Mesodermal cell (in vitro differentiated cells): ENCODE measurements at regions not wholly inside any gene's neighbourhood (a gene's known extent, or its start where the extent isn't known, plus 50 kb on each side); places are given as distances from the start of the nearest gene placed in this dataset.

Source experiments
- H3K27ac ChIP-seq: 2 replicates; pipeline ENCODE4 v1.7.0; 2013; ENCODE audit warnings: mild to moderate bottlenecking, low read depth, low read length, moderate library complexity; ENCODE audit not compliant: severe bottlenecking
- H3K36me3 ChIP-seq: 2 replicates; pipeline ENCODE4 v1.7.1; 2013; ENCODE audit warnings: mild to moderate bottlenecking, low read length, moderate library complexity; ENCODE audit not compliant: control insufficient read depth, insufficient read depth
- H3K4me1 ChIP-seq: one replicate; pipeline ENCODE4 v1.7.1; 2013; ENCODE audit warnings: mild to moderate bottlenecking, low read length; ENCODE audit not compliant: insufficient read depth, control insufficient read depth, poor library complexity, severe bottlenecking
- H3K4me3 ChIP-seq: 2 replicates; pipeline ENCODE4 v1.7.0; 2013; ENCODE audit warnings: low read length, control low read depth, mild to moderate bottlenecking; ENCODE audit not compliant: insufficient read depth, poor library complexity, severe bottlenecking; ENCODE audit errors: extremely low read depth
- H3K9me3 ChIP-seq: 2 replicates; pipeline ENCODE4 v1.7.1; 2013; ENCODE audit warnings: mild to moderate bottlenecking, low read length, moderate library complexity; ENCODE audit not compliant: control insufficient read depth
- WGBS, 2 experiments: methylation state at CpG; one replicate each; pipeline ENCODE4 v1.1.5; 2013; ENCODE audit warnings: missing lambda C conversion rate in 2 of 2; ENCODE audit not compliant: insufficient coverage in 2 of 2; 5-methylcytosine and 5-hydroxymethylcytosine counted together

DNA sequence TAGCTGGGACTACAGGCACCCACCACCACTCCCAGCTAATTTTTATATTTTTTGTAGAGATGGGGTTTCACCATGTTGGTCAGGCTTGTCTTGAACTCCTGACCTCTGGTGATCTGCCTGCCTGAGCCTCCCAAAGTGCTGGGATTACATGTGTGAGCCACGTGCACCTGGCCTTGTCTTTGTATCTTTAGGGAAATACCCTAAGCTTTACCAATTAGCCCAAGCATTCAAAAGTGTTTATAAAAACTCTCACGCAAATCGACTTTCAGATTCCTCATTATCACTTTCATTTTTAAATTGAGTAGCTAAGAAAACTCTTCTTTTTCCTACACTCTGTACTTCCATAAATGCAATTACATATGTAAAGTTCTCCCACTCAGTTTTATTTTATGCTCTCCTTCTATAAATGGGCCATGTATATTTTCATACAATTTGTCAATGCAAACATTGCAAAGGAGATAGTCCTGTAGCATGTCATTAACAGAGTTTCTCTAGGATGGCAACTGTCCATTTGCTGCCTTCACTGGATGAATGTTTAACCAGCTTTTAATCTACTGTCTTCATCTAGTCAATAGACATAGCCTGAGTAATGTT is 326.2 kb upstream of the LRATD1 start:
- WGBS, 2 experiments: 86 to 94% methylated on average over 2 to 3 of the region's 3 CpGs
- Histone ChIP-seq H3K4me1 (no peaks in the 10 kb centered on the region), H3K4me3 (no peak overlapping the region), H3K27ac (no peak overlapping the region), H3K36me3 (no peaks in the 10 kb centered on the region), H3K9me3 (no peaks in the 10 kb centered on the region)

DNA sequence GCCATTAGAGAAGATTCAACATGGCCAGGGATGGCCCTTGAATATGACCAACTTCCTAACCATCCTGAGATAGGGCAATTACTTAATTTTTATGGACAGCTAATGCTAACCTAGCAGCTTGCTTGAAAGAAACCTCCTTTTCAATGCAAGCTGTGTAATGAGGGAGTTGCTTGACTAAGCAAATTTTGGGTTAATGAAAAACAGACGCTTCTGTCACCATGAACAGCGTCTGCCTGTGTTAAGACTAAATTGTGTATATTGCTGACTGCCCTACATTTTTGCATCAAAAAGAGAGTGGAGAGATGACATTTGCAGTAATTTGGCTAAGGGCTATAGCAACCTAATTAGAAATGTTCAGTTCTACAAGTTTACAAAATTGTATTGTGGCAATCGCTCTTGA is 319.2 kb upstream of the LRATD1 start:
- H3K27ac ChIP-seq: no peak overlapping the region
- no peaks in the 10 kb centered on the region for H3K36me3 ChIP-seq
- no peak overlapping the region for H3K4me3 ChIP-seq
- WGBS, 2 experiments: 85 to 91% methylated on average over 2 of the region's 3 CpGs
- H3K4me1 ChIP-seq: no peaks in the 10 kb centered on the region
- no peaks in the 10 kb centered on the region for H3K9me3 ChIP-seq

DNA sequence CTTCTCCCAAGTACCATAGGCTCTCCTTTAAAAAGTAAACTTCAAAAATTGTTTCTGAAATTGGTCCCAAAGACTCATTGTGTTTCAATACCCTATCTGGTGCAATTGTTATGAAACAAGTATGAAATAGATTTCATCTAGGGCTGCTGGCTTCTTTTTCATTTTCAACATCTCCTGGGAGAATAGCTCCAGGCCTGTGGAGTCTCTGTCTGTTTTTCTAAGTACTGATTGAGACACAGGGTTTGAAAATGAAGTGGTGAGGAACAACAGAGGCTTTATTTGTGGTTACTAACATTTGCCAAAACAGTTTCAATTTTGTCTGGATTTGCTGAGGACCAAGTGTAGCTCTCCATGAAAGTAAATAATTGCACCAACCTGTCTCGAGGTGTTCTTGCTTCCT is 315.9 kb upstream of the LRATD1 start:
- Histone ChIP-seq H3K36me3 (no peaks in the 10 kb centered on the region), H3K4me3 (no peak overlapping the region), H3K27ac (no peak overlapping the region), H3K4me1 (no peaks in the 10 kb centered on the region), H3K9me3 (no peaks in the 10 kb centered on the region)
- 75 to 87% methylated on average over 1 of the region's 1 CpG for WGBS, 2 experiments

GRCh38 chr2:14321357-14321756 is 311.2 kb upstream of the LRATD1 start:
- no peaks in the 10 kb centered on the region for H3K36me3 ChIP-seq
- H3K4me3 ChIP-seq: no peak overlapping the region
- no peaks in the 10 kb centered on the region for H3K9me3 ChIP-seq
- H3K27ac ChIP-seq: no peak overlapping the region
- no peaks in the 10 kb centered on the region for H3K4me1 ChIP-seq
- 50% methylated on average over 2 of the region's 4 CpGs; no CpG with 5 or more reads in 1 of the 2 experiments for WGBS, 2 experiments

DNA sequence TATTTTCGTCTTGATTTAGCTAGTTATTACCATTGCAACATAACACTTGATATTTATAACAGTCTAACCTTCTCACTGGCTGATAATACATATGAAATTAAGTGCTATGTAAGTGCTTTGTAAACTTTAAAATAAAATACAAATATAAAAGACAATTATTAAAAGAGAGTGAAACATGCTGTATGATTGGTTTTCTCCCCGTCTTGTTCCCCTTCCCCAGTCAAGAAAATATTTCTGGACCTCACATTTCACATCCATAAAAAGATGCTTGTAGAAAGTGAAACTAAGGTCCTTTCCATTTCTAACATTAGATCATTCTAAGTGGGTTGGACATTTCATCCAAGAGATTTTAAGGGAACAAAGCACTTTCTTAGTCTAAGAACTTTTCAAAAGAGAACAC is 310.2 kb upstream of the LRATD1 start:
- WGBS, 2 experiments: no CpG with 5 or more reads among the region's 2 CpGs
- no peak overlapping the region for H3K4me3 ChIP-seq
- no peak overlapping the region for H3K27ac ChIP-seq
- no peaks in the 10 kb centered on the region for H3K9me3 ChIP-seq
- H3K4me1 ChIP-seq: no peaks in the 10 kb centered on the region
- no peaks in the 10 kb centered on the region for H3K36me3 ChIP-seq

DNA sequence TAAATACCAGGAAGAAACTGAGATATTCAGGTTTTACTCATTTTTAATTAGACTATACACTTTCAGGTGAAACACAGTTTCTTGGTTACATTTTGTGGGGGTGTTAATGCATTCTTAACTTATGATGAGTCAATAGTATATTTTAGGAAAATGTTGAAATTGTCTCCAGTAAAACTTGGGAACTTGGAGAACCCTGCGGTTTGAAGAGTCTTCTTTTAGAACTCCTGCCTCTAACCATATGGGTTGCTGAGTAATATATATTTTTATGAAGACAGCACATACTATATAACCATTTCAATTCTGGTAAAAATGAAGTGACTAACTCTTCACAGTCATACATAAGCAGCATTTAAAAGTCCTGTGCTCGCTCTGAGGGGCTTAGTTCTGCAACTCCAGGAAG is 308.2 kb upstream of the LRATD1 start:
- WGBS, 2 experiments: 88 to 100% methylated on average over 1 of the region's 2 CpGs
- Histone ChIP-seq H3K9me3 (no peaks in the 10 kb centered on the region), H3K4me1 (no peaks in the 10 kb centered on the region), H3K4me3 (no peak overlapping the region), H3K36me3 (no peaks in the 10 kb centered on the region), H3K27ac (no peak overlapping the region)

DNA sequence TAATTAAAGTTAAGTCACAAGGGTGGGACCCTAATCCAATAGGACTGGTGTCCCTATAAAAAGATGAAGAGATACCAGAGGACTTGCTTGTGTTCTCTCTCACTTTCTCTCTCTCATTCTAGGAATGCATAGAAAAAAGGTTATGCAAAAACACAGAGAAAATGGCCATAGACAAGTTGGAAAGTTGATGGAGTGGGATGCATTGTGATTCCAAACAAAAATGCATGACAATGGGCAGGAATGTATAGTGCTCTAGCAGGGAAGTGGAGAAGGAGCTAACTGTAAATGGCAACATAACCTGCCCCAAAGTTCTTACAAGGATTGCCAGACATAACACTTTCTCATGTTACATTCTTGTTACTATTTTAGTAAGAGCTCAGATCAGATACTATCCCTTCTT is 301.6 kb upstream of the LRATD1 start:
- no peaks in the 10 kb centered on the region for H3K4me1 ChIP-seq
- H3K9me3 ChIP-seq: no peaks in the 10 kb centered on the region
- H3K36me3 ChIP-seq: no peaks in the 10 kb centered on the region
- H3K27ac ChIP-seq: no peak overlapping the region
- H3K4me3 ChIP-seq: no peak overlapping the region

- Histone ChIP-seq H3K27ac (no peak overlapping the region), H3K4me3 (no peak overlapping the region), H3K36me3 (no peaks in the 10 kb centered on the region), H3K9me3 (no peaks in the 10 kb centered on the region), H3K4me1 (no peaks in the 10 kb centered on the region)
- 100% methylated on average over 1 of the region's 2 CpGs; no CpG with 5 or more reads in 1 of the 2 experiments for whole genome bisulfite sequencing, 2 experiments
Measured at GRCh38 chr2:14336759-14337382, 295.6 kb upstream of the LRATD1 start.

DNA sequence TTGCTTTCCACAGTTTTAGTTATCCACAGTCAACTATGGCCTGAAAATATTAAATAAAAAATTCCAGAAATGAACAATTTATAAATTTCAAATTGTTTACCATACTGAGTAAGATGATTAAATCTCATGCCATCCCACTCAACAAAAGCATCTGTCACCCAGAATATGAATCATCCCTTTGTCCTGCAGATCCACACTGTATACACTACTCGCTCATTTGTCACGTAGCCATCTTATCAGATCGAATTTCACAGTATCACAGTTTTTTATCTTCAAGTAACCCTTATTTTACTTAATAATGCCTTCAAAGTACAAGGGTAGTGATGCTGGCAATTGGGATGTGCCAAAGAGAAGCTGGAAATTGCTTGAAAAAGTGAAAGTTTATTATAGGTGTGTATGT is 291.8 kb upstream of the LRATD1 start:
- 90% methylated on average over 3 of the region's 3 CpGs; no CpG with 5 or more reads in 1 of the 2 experiments for WGBS, 2 experiments
- H3K36me3 ChIP-seq: no peaks in the 10 kb centered on the region

DNA sequence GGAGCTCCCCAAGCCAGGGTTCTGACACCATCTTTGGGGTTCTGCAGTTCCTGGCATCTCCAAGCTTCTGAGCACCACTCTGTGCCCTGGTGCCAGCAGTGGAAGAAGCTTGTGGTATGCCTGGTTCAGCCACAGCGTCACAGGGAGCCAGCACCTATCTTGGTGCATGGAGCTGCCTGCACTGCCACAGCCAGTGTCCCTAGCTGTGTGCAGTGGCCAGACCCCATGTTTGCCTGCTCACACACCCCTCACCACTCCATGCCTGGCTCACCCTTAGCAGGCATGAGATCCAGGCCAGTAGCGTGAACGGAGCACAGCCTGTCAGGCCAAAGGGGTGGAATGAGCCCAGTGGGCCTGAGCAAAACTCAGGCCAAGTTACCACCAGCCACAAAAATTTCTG is 290.2 kb upstream of the LRATD1 start:
- H3K4me3 ChIP-seq: no peak overlapping the region
- no peaks in the 10 kb centered on the region for H3K9me3 ChIP-seq
- no peak overlapping the region for H3K27ac ChIP-seq
- 83 to 96% methylated on average over 1 to 3 of the region's 3 CpGs for WGBS, 2 experiments
- no peaks in the 10 kb centered on the region for H3K4me1 ChIP-seq
- H3K36me3 ChIP-seq: no peaks in the 10 kb centered on the region

More for the DNA sequence above, 291.8 kb upstream of the LRATD1 start:
- Histone ChIP-seq H3K27ac (no peak overlapping the region), H3K4me1 (no peaks in the 10 kb centered on the region), H3K9me3 (no peaks in the 10 kb centered on the region), H3K4me3 (no peak overlapping the region)

GRCh38 chr2:14344355-14344754 is 288.2 kb upstream of the LRATD1 start:
- Histone ChIP-seq H3K4me1 (no peaks in the 10 kb centered on the region), H3K9me3 (no peaks in the 10 kb centered on the region), H3K27ac (no peak overlapping the region), H3K4me3 (no peak overlapping the region), H3K36me3 (no peaks in the 10 kb centered on the region)
- 88 to 100% methylated on average over 2 to 3 of the region's 5 CpGs for WGBS, 2 experiments
